Naive thymus-derived CD4-positive, alpha-beta T cell (primary cell): ENCODE measurements at regions not wholly inside any gene's neighbourhood (a gene's known extent, or its start where the extent isn't known, plus 50 kb on each side); places are given as distances from the start of the nearest gene placed in this dataset.

Source experiments
- ATAC-seq: fragments of 150-1000 bp; cut with Tn5 transposase; 2 replicates; pipeline ENCODE4 v1.10.0; 2021; ENCODE audit warnings: mild to moderate bottlenecking, moderate library complexity
- CTCF ChIA-PET: fragments of 350-600 bp; sonication (Branson Sonifier 250); formaldehyde crosslinking; loops from one replicate; lab custom pipeline; 2021; ENCODE audit warnings: antibody characterized with exemption; lab: Charles Lee
- POLR2A ChIA-PET: fragments of 350-600 bp; sonication (Branson Sonifier 250); formaldehyde crosslinking; loops from one replicate; lab custom pipeline; 2021; ENCODE audit warnings: antibody characterized with exemption, inconsistent platforms; lab: Charles Lee
- DNase-seq, 9 donors: peaks; one replicate each; pipeline versions ENCODE4 v3.0.0 to v3.0.0-alpha.2; 2020 to 2022; ENCODE audit warnings: mixed read lengths in 1 of 9
- H3K27ac ChIP-seq: one replicate; pipeline ENCODE4 v1.7.0; 2013; ENCODE audit warnings: mild to moderate bottlenecking, low read depth, low read length, moderate library complexity
- H3K27me3 ChIP-seq, 2 donors: one replicate each; pipeline ENCODE4 v1.7.0; 2013; ENCODE audit warnings: low read length in 2 of 2, mild to moderate bottlenecking in 2 of 2, moderate library complexity in 2 of 2; ENCODE audit not compliant: control insufficient read depth in 2 of 2, insufficient read depth in 2 of 2
- H3K36me3 ChIP-seq, 3 experiments: 1 replicate in 2 of 3; 2 replicates in 1 of 3; pipeline ENCODE4 v1.7.0; 2013; ENCODE audit warnings: low read length in 3 of 3, mild to moderate bottlenecking in 3 of 3, moderate library complexity in 1 of 3; ENCODE audit not compliant: insufficient read depth in 3 of 3, control insufficient read depth in 2 of 3
- H3K4me1 ChIP-seq, 2 donors: one replicate each; pipeline ENCODE4 v1.7.0; 2013; ENCODE audit warnings: low read length in 2 of 2, mild to moderate bottlenecking in 2 of 2, moderate library complexity in 1 of 2; ENCODE audit not compliant: control insufficient read depth in 2 of 2, insufficient read depth in 2 of 2
- H3K4me3 ChIP-seq: 2 replicates; pipeline ENCODE4 v1.7.0; 2013; ENCODE audit warnings: mild to moderate bottlenecking, low read length
- H3K9me3 ChIP-seq, 3 experiments: 1 replicate in 2 of 3; 2 replicates in 1 of 3; pipeline ENCODE4 v1.7.0; 2013; ENCODE audit warnings: low read length in 3 of 3; ENCODE audit not compliant: control insufficient read depth in 2 of 3
- H3K27ac Mint-ChIP-seq, 9 donors: one replicate each; pipeline ENCODE4 v1.8.0; 2020 to 2022; ENCODE audit warnings: mixed read lengths in 9 of 9, mild to moderate bottlenecking in 8 of 9, moderate library complexity in 5 of 9, inconsistent platforms in 2 of 9
- H3K27me3 Mint-ChIP-seq, 5 donors: one replicate each; pipeline ENCODE4 v1.8.0; 2021 to 2022; ENCODE audit warnings: mixed read lengths in 5 of 5, mild to moderate bottlenecking in 1 of 5
- H3K36me3 Mint-ChIP-seq, 5 donors: one replicate each; pipeline ENCODE4 v1.8.0; 2020 to 2022; ENCODE audit warnings: mixed read lengths in 5 of 5, mild to moderate bottlenecking in 3 of 5, inconsistent platforms in 1 of 5
- H3K4me1 Mint-ChIP-seq, 7 donors: one replicate each; pipeline ENCODE4 v1.8.0; 2020 to 2022; ENCODE audit warnings: mixed read lengths in 7 of 7, mild to moderate bottlenecking in 3 of 7, inconsistent platforms in 1 of 7
- H3K4me3 Mint-ChIP-seq, 10 donors: one replicate each; pipeline ENCODE4 v1.8.0; 2020 to 2022; ENCODE audit warnings: mild to moderate bottlenecking in 10 of 10, mixed read lengths in 10 of 10, moderate library complexity in 6 of 10, inconsistent platforms in 2 of 10
- H3K9me3 Mint-ChIP-seq, 11 donors: one replicate each; pipeline ENCODE4 v1.8.0; 2020 to 2022; ENCODE audit warnings: mixed read lengths in 11 of 11, mild to moderate bottlenecking in 4 of 11, inconsistent platforms in 1 of 11, moderate library complexity in 1 of 11
- intact Hi-C, 2 donors: fragments of 100-400 bp; cut with micrococcal nuclease; formaldehyde crosslinking; loops; one replicate each; pipeline ENCODE4 v1.15.1; 2023

GRCh38 chr16:6803176-6803575, 529.5 kb upstream of the RBFOX1 start:
- CTCF ChIA-PET: no interaction called here
- H3K9me3 ChIP-seq: no peaks in the 10 kb centered on the region
- Mint-ChIP-seq H3K4me3 (no peak overlapping the region), H3K27me3 (no peaks in the 10 kb centered on the region), H3K4me1 (no peaks in the 10 kb centered on the region), H3K36me3 (no peaks in the 10 kb centered on the region), H3K27ac (peak overlapping the region in 1 of 9 donors; percentile 42), H3K9me3 (peaks cover 0 to 21% (median 6%) of the 10 kb centered on the region in 11 donors)
- H3K27ac ChIP-seq: no peak overlapping the region
- H3K36me3 ChIP-seq: no peaks in the 10 kb centered on the region
- DNase-seq (no peak), ATAC-seq (no peak)
- POLR2A ChIA-PET: no interaction called here
- intact Hi-C loops: no loop called here
- no peak overlapping the region for H3K4me3 ChIP-seq
- H3K4me1 ChIP-seq: no peaks in the 10 kb centered on the region
- no peaks in the 10 kb centered on the region for H3K27me3 ChIP-seq

DNA sequence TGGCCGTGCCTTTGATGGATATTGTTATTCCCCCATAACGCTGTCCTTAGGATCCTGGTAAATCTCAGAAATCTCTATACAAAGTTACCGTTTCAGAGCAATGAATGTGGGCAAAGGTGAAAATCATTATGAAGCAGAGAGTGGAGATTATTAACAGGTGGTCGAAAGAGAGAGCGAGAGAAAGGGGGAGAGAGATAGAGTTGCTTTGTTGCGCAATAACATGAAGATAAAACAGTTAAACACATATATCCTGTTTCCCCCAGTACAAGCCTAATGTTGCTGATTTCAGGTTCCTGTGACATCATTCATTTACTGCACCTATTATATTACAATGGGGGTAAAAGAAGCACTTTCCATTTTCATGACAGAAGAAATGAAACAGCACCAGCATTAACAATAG, 535.4 kb upstream of the RBFOX1 start:
- Histone ChIP-seq H3K4me1 (no peaks in the 10 kb centered on the region), H3K36me3 (no peaks in the 10 kb centered on the region), H3K27me3 (no peaks in the 10 kb centered on the region), H3K27ac (no peak overlapping the region), H3K9me3 (no peaks in the 10 kb centered on the region), H3K4me3 (no peak overlapping the region)
- H3K9me3 Mint-ChIP-seq: peaks cover 0 to 22% (median 7%) of the 10 kb centered on the region in 11 donors
- no peak overlapping the region for H3K27ac Mint-ChIP-seq
- H3K4me3 Mint-ChIP-seq: no peak overlapping the region
- DNase-seq (no peak), ATAC-seq (no peak)
- intact Hi-C loops: no loop called here
- H3K27me3 Mint-ChIP-seq: no peaks in the 10 kb centered on the region
- no peaks in the 10 kb centered on the region for H3K4me1 Mint-ChIP-seq
- H3K36me3 Mint-ChIP-seq: no peaks in the 10 kb centered on the region
- ChIA-PET CTCF (no interaction called here), POLR2A (no interaction called here)

DNA sequence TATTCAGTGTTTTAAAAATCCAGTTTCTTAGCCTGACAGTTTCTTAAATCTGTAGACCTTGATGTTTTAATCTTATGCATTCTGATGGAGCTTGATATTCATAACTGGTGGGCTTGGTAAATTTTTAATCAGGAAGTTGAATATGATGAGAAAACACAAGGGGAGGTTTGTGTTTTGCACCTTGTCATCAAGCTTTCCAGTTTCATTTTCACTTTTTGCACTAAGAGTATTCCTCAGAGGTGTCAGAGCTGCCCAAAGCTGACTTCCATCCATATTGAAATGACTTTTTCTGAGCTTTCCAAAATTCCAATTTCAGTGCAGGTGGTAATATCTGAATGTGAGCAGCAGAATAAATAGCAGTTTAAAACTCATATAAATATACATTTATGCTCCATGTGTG, 555.0 kb upstream of the RBFOX1 start:
- Mint-ChIP-seq H3K27me3 (no peaks in the 10 kb centered on the region), H3K9me3 (peaks cover 0 to 17% (median 3%) of the 10 kb centered on the region in 11 donors), H3K4me1 (peaks cover 0 to 3% (median 0%) of the 10 kb centered on the region in 7 donors), H3K4me3 (no peak overlapping the region), H3K36me3 (no peaks in the 10 kb centered on the region), H3K27ac (no peak overlapping the region)
- no peak for ATAC-seq
- no peaks in the 10 kb centered on the region for H3K27me3 ChIP-seq
- no peak overlapping the region for H3K27ac ChIP-seq
- DNase-seq: no peak
- no peaks in the 10 kb centered on the region for H3K4me1 ChIP-seq
- intact Hi-C loops: no loop called here
- H3K36me3 ChIP-seq: no peaks in the 10 kb centered on the region
- no peaks in the 10 kb centered on the region for H3K9me3 ChIP-seq
- ChIA-PET POLR2A (no interaction called here), CTCF (no interaction called here)
- H3K4me3 ChIP-seq: no peak overlapping the region

GRCh38 chr16:6775712-6776111, 556.9 kb upstream of the RBFOX1 start:
- intact Hi-C loops: no loop called here
- no peaks in the 10 kb centered on the region for H3K27me3 ChIP-seq
- H3K27ac ChIP-seq: no peak overlapping the region
- Mint-ChIP-seq H3K4me1 (peaks cover 0 to 3% (median 0%) of the 10 kb centered on the region in 7 donors), H3K27ac (no peak overlapping the region), H3K4me3 (no peak overlapping the region), H3K27me3 (no peaks in the 10 kb centered on the region), H3K36me3 (no peaks in the 10 kb centered on the region), H3K9me3 (peaks cover 0 to 6% (median 0%) of the 10 kb centered on the region in 11 donors)
- H3K36me3 ChIP-seq: no peaks in the 10 kb centered on the region
- H3K9me3 ChIP-seq: no peaks in the 10 kb centered on the region
- no peaks in the 10 kb centered on the region for H3K4me1 ChIP-seq
- DNase-seq (no peak), ATAC-seq (no peak)
- H3K4me3 ChIP-seq: no peak overlapping the region
- ChIA-PET CTCF (no interaction called here), POLR2A (no interaction called here)

DNA sequence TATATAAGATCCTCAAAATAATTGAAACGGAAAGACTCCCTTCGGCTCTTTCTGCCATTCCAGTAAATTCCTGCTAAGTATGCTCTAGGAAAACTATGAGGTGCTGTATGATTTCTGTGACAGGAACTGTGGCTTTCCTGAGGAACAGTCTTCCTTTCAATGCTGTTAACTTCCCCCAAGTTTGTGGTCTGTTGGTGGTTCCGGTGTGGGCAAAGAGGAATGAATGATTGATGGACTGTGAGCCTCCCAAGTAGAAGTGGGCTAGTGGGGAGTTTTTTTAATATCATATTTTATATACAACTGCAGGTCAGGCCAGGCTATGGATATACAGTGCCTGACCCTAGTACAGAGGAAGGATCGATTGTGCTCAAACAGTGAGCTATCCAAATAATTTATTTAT, 560.7 kb upstream of the RBFOX1 start:
- POLR2A ChIA-PET: no interaction called here
- H3K36me3 ChIP-seq: no peaks in the 10 kb centered on the region
- H3K4me3 ChIP-seq: no peak overlapping the region
- Mint-ChIP-seq H3K4me3 (no peak overlapping the region), H3K9me3 (peaks cover 0 to 12% (median 0%) of the 10 kb centered on the region in 11 donors), H3K4me1 (peaks cover 0 to 3% (median 0%) of the 10 kb centered on the region in 7 donors), H3K36me3 (no peaks in the 10 kb centered on the region), H3K27me3 (no peaks in the 10 kb centered on the region), H3K27ac (no peak overlapping the region)
- CTCF ChIA-PET: no interaction called here
- H3K27me3 ChIP-seq: no peaks in the 10 kb centered on the region
- no peak overlapping the region for H3K27ac ChIP-seq
- no peaks in the 10 kb centered on the region for H3K9me3 ChIP-seq
- ATAC-seq: no peak
- H3K4me1 ChIP-seq: no peaks in the 10 kb centered on the region
- intact Hi-C loops: no loop called here
- no peak for DNase-seq

GRCh38 chr16:6753553-6753952, 579.1 kb upstream of the RBFOX1 start:
- no peaks in the 10 kb centered on the region for H3K36me3 ChIP-seq
- CTCF ChIA-PET: no interaction called here
- no peaks in the 10 kb centered on the region for H3K27me3 Mint-ChIP-seq
- H3K9me3 Mint-ChIP-seq: peaks cover 0 to 16% (median 10%) of the 10 kb centered on the region in 11 donors
- no peaks in the 10 kb centered on the region for H3K9me3 ChIP-seq
- no peaks in the 10 kb centered on the region for H3K36me3 Mint-ChIP-seq
- no peaks in the 10 kb centered on the region for H3K4me1 Mint-ChIP-seq
- intact Hi-C loops: no loop called here
- POLR2A ChIA-PET: no interaction called here
- H3K27ac Mint-ChIP-seq: no peak overlapping the region
- no peak overlapping the region for H3K4me3 ChIP-seq
- DNase-seq (no peak), ATAC-seq (no peak)
- H3K27ac ChIP-seq: no peak overlapping the region
- H3K4me3 Mint-ChIP-seq: no peak overlapping the region
- no peaks in the 10 kb centered on the region for H3K4me1 ChIP-seq
- no peaks in the 10 kb centered on the region for H3K27me3 ChIP-seq

GRCh38 chr16:6751191-6751590, 581.5 kb upstream of the RBFOX1 start:
- H3K27me3 Mint-ChIP-seq: no peaks in the 10 kb centered on the region
- H3K27ac ChIP-seq: no peak overlapping the region
- intact Hi-C loops: no loop called here
- ChIA-PET POLR2A (no interaction called here), CTCF (no interaction called here)
- no peaks in the 10 kb centered on the region for H3K9me3 ChIP-seq
- H3K27ac Mint-ChIP-seq: no peak overlapping the region
- H3K9me3 Mint-ChIP-seq: peaks cover 0 to 14% (median 5%) of the 10 kb centered on the region in 11 donors
- ATAC-seq: no peak
- H3K4me1 ChIP-seq: no peaks in the 10 kb centered on the region
- no peak overlapping the region for H3K4me3 Mint-ChIP-seq
- no peaks in the 10 kb centered on the region for H3K36me3 Mint-ChIP-seq
- no peaks in the 10 kb centered on the region for H3K4me1 Mint-ChIP-seq
- H3K4me3 ChIP-seq: no peak overlapping the region
- no peaks in the 10 kb centered on the region for H3K36me3 ChIP-seq
- DNase-seq: no peak
- no peaks in the 10 kb centered on the region for H3K27me3 ChIP-seq
